OCI-LY3 (cell line): ENCODE measurements at regions not wholly inside any gene's neighbourhood (a gene's known extent, or its start where the extent isn't known, plus 50 kb on each side); places are given as distances from the start of the nearest gene placed in this dataset.

Experiments used
- H2AFZ ChIP-seq: fragments of 200-600, 300-600 bp; shearing (Covaris generic); 2 replicates; pipeline ENCODE4 v1.6.0; 2014; ENCODE audit warnings: antibody characterized with exemption, low read depth, low read length
- H3K27ac ChIP-seq: fragments of 200-600, 300-600 bp; sonication (generic); 2 replicates; pipeline ENCODE4 v1.5.1; 2014; ENCODE audit warnings: mild to moderate bottlenecking, low read length, moderate library complexity, mixed read lengths
- H3K27me3 ChIP-seq: fragments of 200-600, 300-600 bp; sonication (generic); 2 replicates; pipeline ENCODE4 v1.6.1; 2014; ENCODE audit warnings: low read depth, low read length, mixed read lengths
- H3K36me3 ChIP-seq: fragments of 200-600, 300-600 bp; sonication (generic); replicated peaks from 2 replicates; pipeline ENCODE3; 2014; ENCODE audit warnings: low read depth, low read length, mixed read lengths
- H3K4me1 ChIP-seq: fragments of 300-600, 200-600 bp; sonication (generic); 2 replicates; pipeline ENCODE4 v1.6.1; 2014; ENCODE audit warnings: low read length, mixed read lengths
- H3K4me2 ChIP-seq: fragments of 200-600, 300-600 bp; sonication (generic); 2 replicates; pipeline ENCODE4 v1.6.1; 2014; ENCODE audit warnings: low read length, mixed read lengths
- H3K4me3 ChIP-seq: fragments of 300-600, 200-600 bp; sonication (generic); 2 replicates; pipeline ENCODE4 v1.5.1; 2014; ENCODE audit warnings: antibody characterized with exemption, mild to moderate bottlenecking, low read length, moderate library complexity
- H3K79me2 ChIP-seq: fragments of 300-600, 200-600 bp; shearing (Covaris generic); 2 replicates; pipeline ENCODE4 v1.6.1; 2014; ENCODE audit warnings: mild to moderate bottlenecking, low read length, mixed read lengths
- H3K9ac ChIP-seq: fragments of 300-600, 200-600 bp; shearing (Covaris generic); 2 replicates; pipeline ENCODE4 v1.6.0; 2014; ENCODE audit warnings: mild to moderate bottlenecking, low read length, moderate library complexity
- H3K9me3 ChIP-seq: fragments of 200-600, 300-600 bp; shearing (Covaris generic); 2 replicates; pipeline ENCODE4 v1.6.1; 2014; ENCODE audit warnings: low read length, mixed read lengths; ENCODE audit not compliant: insufficient read depth
- H4K20me1 ChIP-seq: fragments of 200-600, 300-600 bp; sonication (generic); 2 replicates; pipeline ENCODE4 v1.6.1; 2016; ENCODE audit warnings: low read length, mixed read lengths; ENCODE audit not compliant: insufficient read depth
- EZH2phosphoT487 ChIP-seq: fragments of 200-600 bp; shearing (Covaris generic); IDR thresholded peaks from 2 replicates; pipeline ENCODE4 v1.6.1; 2018; ENCODE audit warnings: antibody characterized with exemption, mixed run types, low read depth
- TF ChIP-seq, protein P1 (sequence below): fragments of 200-600, 300-600 bp; sonication (generic); IDR thresholded peaks from 2 replicates; pipeline ENCODE4 v1.5.1; 2014; ENCODE audit warnings: antibody characterized with exemption, low read length, low read depth

DNA sequence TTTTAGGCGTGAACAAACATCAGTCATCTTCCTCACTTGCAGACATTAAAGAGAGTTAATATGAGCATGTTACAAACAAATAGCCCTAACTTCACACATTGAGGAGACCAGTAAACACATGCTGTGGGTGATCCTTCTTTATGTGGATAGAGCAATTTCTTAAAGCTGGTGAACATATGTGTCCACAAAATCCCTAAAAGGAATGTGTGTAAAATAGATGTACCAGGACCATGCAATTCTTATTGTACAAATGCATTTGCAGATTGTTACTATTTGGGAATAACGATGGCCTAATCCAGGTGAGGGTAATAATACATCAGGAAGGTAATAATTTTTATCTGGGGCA lies 228.9 kb downstream of the ALDH8A1 start:
- H3K27me3 ChIP-seq, result no peaks in the 10 kb centered on the region
- TF ChIP-seq, protein P1, sequence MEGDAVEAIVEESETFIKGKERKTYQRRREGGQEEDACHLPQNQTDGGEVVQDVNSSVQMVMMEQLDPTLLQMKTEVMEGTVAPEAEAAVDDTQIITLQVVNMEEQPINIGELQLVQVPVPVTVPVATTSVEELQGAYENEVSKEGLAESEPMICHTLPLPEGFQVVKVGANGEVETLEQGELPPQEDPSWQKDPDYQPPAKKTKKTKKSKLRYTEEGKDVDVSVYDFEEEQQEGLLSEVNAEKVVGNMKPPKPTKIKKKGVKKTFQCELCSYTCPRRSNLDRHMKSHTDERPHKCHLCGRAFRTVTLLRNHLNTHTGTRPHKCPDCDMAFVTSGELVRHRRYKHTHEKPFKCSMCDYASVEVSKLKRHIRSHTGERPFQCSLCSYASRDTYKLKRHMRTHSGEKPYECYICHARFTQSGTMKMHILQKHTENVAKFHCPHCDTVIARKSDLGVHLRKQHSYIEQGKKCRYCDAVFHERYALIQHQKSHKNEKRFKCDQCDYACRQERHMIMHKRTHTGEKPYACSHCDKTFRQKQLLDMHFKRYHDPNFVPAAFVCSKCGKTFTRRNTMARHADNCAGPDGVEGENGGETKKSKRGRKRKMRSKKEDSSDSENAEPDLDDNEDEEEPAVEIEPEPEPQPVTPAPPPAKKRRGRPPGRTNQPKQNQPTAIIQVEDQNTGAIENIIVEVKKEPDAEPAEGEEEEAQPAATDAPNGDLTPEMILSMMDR, result no peak
- TF ChIP-seq EZH2phosphoT487, result no peak
- H3K4me2 ChIP-seq, result no peak overlapping the region
- no peak overlapping the region for H2AFZ ChIP-seq
- H3K9ac ChIP-seq, result no peak overlapping the region
- no peaks in the 10 kb centered on the region for H3K9me3 ChIP-seq
- H3K4me1 ChIP-seq, result no peaks in the 10 kb centered on the region
- no peaks in the 10 kb centered on the region for H4K20me1 ChIP-seq
- no peaks in the 10 kb centered on the region for H3K36me3 ChIP-seq
- no peak overlapping the region for H3K4me3 ChIP-seq
- H3K27ac ChIP-seq, result no peak overlapping the region
- no peaks in the 10 kb centered on the region for H3K79me2 ChIP-seq

DNA sequence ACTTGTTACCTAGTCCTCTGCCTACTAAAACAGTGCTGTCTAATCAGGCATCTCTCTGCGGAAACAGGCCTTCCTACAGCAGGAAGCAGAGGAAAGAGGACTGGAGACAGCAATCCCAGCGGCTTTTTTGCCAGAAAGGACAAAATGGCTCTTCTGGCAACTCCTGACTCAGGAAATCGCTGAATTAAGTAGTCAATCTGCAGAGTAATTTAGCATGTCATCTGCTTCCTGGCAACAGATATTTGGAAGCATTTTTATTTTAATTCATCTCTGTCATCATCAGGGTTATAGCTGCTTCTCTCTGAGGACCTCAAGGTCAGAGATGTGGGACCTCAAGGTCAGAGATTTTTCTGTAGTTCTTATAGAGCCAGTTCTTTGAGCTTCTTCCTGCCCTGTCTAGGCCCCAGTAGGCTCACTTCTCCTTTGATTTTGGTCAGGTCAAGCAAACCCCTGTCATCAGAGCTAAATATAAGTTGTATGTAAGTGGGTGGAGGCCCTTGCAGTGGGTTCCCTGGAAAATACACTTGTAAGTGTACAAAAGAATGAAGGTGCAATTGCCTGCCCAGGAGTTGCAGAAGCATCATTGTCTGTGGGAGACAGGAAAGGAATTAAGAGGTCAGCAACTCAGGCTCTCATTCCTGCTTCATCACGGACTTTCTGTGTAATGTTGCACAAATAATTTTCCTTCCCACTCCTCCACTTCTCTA lies 229.4 kb downstream of the ALDH8A1 start:
- no peak overlapping the region for H3K27ac ChIP-seq
- H3K9ac ChIP-seq, result no peak overlapping the region
- H2AFZ ChIP-seq, result no peak overlapping the region
- H3K36me3 ChIP-seq, result no peaks in the 10 kb centered on the region
- TF ChIP-seq, protein P1, result no peak
- no peak for TF ChIP-seq EZH2phosphoT487
- H3K79me2 ChIP-seq, result no peaks in the 10 kb centered on the region
- no peaks in the 10 kb centered on the region for H3K4me1 ChIP-seq
- H4K20me1 ChIP-seq, result no peaks in the 10 kb centered on the region
- H3K9me3 ChIP-seq, result no peaks in the 10 kb centered on the region
- H3K4me3 ChIP-seq, result no peak overlapping the region
- no peaks in the 10 kb centered on the region for H3K27me3 ChIP-seq
- no peak overlapping the region for H3K4me2 ChIP-seq

DNA sequence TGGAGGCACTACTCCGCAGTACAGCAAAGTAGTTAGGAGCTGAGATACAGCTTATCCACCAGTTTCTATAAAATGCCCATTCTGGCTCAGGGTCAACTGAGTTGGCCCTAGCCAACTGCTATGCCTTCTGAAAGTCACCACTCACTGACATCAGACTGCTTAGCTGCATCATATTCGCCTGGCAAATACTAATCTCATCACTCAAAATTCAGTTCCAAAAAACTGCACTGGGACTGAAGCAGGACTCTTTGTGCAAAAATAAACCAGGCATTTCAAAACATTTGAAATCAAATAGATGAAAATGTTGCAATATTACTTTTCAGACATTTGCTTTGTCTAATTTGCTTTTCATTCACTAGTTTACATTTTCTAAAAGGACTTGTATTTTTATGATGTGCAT lies 230.0 kb downstream of the ALDH8A1 start:
- H3K9ac ChIP-seq, result no peak overlapping the region
- no peaks in the 10 kb centered on the region for H3K27me3 ChIP-seq
- no peak for TF ChIP-seq EZH2phosphoT487
- TF ChIP-seq, protein P1, result no peak
- H2AFZ ChIP-seq, result no peak overlapping the region
- H3K27ac ChIP-seq, result no peak overlapping the region
- H3K79me2 ChIP-seq, result no peaks in the 10 kb centered on the region
- H3K4me1 ChIP-seq, result no peaks in the 10 kb centered on the region
- H3K4me3 ChIP-seq, result no peak overlapping the region
- H3K36me3 ChIP-seq, result no peaks in the 10 kb centered on the region
- no peaks in the 10 kb centered on the region for H3K9me3 ChIP-seq
- H4K20me1 ChIP-seq, result no peaks in the 10 kb centered on the region
- H3K4me2 ChIP-seq, result no peak overlapping the region

DNA sequence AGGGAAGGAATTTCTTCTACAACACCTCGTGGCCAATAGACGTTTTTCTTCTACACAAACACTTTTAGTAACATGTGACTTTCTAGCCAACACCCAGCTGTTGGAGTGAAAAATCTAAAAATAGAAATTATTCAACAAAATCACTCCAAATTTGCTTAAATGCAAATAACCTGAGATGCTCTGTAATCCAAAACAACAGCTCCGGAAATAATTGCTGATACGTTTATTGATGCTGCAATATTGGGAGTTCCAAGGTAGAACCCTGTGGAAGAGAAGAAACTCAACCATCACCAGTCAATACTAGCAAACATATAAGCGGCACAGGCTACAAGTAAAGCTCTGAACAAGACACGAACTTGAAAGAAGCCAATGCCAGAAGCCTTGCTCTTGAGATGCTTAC lies 230.6 kb downstream of the ALDH8A1 start:
- H4K20me1 ChIP-seq, result no peaks in the 10 kb centered on the region
- no peaks in the 10 kb centered on the region for H3K79me2 ChIP-seq
- TF ChIP-seq, protein P1, result no peak
- no peak for TF ChIP-seq EZH2phosphoT487
- no peaks in the 10 kb centered on the region for H3K4me1 ChIP-seq
- H3K27me3 ChIP-seq, result no peaks in the 10 kb centered on the region
- H3K9ac ChIP-seq, result no peak overlapping the region
- H3K9me3 ChIP-seq, result no peaks in the 10 kb centered on the region
- H3K36me3 ChIP-seq, result no peaks in the 10 kb centered on the region
- no peak overlapping the region for H3K27ac ChIP-seq
- H3K4me2 ChIP-seq, result no peak overlapping the region
- no peak overlapping the region for H3K4me3 ChIP-seq
- no peak overlapping the region for H2AFZ ChIP-seq
